NCI-H226 (cell line): ENCODE measurements at regions not wholly inside any gene's neighbourhood (a gene's known extent, or its start where the extent isn't known, plus 50 kb on each side); places are given as distances from the start of the nearest gene placed in this dataset.

Experiments used
- DNase-seq: peaks from one replicate; pipeline ENCODE4 v3.0.0-alpha.2; 2015

DNA sequence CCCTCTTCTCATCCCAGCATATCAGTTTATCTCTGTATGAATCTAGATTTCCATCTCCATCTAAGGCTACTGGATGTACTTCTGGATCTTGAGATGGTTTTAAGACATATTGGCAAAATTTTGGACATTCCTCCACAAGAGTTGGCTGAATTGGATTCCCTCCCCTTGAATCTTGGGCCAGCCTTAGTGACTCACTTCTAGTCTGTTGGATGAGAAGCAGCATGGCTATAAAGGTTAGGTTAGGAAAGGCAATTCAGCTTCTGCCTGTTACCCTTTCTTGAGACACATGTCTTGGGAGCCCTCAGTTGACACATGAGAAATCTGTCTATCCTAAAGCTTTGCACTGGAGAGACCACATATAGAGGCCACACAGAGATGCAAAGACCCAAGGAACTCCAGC is 73.0 kb upstream of the PGR start:
- no peak for DNase-seq

DNA sequence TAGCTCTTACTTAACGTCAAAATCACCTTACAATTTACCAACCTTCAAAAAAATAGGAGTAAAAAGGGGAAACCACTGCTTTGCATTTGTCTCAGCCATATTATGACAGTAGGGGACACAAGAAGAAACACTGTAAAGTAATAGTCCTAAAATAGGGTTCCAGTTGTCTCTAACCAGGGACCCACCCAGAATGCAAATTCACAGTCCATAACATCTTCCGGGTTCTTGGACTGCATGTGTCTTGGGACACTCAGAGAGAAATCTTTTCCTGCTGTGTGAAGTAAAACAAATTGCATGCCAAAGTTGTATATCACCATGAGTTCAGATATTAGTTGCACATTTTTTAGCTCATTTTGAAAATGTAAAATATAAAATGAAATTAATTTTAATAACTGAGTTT is 69.8 kb upstream of the PGR start:
- DNase-seq = no peak

DNA sequence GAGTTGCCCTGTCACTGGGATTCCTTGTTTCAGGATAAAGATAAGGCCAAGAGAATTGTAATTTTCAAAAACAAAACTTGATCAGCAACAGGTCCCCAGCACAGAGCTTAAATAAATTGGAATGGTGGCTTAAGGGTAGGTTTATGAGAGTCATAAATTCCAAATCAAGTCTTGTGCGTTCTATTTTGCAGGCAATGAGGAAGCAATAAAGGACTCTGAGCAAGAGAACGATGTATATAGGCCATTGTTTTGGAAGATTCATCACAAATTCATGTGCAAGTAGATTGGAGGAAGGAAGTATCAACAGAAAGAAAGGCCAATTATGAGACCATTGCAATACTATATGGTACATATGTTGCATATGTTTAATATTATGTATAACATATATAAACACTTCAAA is 65.7 kb upstream of the PGR start:
- no peak for DNase-seq

DNA sequence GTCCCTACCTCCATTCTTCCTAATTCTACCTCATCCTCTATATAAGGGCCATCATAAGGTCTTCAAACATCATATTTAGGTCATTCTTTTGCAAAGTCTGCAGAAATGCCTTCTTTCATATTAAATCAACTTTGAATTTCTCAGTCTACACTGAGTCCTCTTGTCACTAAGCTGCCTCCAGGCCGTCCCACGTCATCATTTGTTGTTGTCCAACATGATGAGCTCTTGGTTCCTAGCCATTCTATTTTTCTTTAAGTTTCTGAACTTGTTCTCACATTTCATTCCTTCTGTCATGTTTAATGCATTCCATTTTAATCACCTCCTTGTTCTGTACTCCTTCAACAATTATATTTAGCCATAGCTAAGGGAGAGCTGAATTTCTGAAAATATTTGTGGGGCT is 59.2 kb upstream of the PGR start:
- no peak for DNase-seq

DNA sequence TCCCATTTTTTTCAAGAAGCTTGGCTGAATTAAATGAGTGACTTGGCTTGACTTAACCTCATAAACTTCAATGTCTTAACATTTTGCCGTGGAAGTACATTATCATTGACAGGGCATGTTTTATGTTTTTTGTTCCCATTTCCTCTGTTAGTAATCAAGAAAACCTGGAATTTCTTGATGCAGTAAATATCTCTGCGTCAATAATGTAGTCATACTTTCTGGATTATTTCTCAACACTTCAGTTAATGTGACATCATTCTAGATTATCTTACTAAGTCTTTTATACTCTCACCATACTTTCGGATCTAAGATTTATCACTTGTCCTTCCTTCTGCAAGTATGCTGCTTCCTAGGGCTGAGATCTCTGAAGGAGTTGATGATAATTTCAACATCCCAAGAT is 58.6 kb upstream of the PGR start:
- DNase-seq = no peak

DNA sequence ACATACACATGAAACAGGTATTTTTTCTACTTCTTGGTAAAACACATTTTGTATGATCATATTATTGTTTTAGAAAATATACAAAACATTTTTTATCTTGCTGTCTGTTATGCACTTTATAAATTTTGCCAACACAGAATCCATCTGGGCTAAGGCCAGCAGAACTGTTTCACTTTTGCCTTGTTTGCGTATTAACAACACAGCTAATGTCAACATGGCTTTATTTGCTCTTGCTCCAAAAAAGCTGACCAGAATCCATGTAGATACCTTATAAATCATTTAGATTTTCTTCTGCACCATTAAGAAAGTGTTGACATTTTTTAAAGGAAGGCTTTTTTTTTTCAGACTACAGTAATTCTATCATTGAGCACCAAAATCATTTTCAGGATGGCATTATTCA is 58.1 kb upstream of the PGR start:
- no peak for DNase-seq

DNA sequence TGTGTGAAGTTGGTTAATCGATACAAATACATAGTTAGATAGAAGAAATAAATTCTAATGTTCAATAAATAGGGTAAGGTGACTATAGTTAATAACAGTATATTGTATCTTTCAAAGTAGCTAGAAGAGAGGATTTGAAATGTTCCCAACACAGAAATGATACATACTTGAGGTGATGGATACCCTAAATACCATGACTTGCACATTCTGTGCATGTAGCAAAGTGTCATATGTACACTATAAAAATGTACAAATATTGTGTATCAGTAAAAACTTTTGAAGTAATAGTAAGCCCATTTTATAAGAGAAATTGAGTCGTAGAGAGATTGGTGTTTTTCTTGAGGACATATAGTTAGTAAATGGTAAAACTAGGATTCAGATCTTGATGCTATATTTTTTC is 56.4 kb upstream of the PGR start:
- DNase-seq = no peak

DNA sequence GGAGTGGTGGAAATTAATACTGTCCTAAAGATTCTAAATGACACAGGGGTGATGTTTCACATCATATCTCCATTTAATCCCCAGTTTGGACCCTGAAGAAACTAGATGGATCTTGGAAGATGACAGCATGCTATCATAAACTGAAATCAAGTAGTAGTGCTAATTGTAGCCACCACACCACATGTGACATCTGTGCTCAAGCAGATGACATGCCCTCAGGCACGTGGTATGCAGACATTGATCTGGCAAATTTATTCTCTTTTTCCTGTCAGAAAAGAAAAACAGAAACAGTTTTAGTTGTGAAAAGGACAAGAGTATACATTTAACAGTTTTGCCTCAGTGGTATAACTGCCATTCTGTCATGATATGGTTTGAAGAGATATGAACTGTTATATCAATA is 52.9 kb upstream of the PGR start:
- DNase-seq = no peak

DNA sequence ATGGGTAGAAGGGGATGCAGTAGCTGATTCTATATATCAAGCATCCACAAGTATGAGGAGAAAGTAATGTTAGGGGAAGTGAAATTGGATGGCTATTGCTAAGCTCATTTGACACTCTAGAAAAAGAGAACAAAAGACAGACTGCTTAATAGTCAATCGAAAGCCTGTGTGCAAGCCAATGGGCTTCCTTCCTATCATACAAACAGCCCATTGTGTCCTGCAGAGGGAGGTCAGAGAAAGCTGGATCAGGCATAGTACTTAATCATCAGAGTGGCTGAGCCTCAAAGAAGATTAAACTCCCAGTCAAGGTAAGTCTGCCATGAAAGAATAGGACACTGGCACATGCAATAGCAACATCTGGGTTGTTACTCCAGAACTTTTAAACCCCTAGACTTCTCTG is 50.9 kb upstream of the PGR start:
- no peak for DNase-seq
